ENCODE measurements at regions not wholly inside any gene's neighbourhood (a gene's known extent, or its start where the extent isn't known, plus 50 kb on each side); places are given as distances from the start of the nearest gene placed in this dataset.
A peak's percentile ranks its signal among the peaks of the same experiment; 100 is the strongest.

DNA sequence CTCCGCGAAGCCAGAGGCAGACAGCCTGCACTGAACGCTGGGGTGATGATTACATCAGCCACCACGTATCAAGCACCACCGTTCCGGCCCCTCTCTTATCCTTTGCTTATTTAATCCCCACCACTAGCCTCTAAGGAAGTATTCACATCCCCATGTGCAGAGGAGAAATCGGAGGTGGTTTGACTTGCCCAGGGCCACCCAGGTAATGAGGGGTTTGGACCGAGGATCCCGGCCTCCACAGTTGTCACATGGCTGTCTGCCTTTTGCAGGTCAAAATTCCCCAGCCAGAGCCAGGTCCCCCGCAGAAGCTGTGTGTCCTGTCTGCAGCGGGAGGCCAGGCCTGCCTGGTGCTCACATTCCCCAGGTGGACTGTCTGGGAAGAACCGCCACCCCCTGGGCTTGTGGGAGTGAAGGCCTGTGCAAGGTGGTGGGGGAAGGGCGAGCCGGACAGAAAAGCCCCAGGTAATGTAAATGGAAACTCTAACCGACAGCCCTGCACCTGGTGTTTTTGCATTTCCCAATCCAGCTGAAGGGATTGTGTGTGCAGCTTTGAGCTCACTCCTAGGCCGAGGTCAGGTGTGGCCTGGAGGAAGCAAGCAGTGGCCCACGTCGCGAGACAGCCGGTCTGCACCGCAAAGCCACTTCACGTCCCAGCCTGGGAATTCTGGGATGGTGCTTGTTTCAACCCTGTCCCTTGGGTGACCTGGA is 108.5 kb upstream of the ID2 start:
- DNase-seq (ENCODE audit: low spot score), result peak; percentile 47

DNA sequence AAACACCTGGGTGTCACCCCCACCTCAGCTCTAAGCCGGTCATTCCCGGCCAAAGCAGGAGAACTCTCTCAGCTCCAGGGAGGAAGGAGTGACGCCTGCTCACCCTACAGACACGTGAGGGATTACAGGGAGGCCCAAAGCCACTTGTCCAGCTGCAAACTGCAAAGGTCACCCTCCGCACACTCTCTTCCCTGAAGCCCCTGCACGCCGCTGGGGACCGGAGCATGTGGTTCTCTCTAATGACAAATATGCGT is 108.0 kb upstream of the ID2 start:
- DNase-seq (ENCODE audit: low spot score), result peak; percentile 43

DNA sequence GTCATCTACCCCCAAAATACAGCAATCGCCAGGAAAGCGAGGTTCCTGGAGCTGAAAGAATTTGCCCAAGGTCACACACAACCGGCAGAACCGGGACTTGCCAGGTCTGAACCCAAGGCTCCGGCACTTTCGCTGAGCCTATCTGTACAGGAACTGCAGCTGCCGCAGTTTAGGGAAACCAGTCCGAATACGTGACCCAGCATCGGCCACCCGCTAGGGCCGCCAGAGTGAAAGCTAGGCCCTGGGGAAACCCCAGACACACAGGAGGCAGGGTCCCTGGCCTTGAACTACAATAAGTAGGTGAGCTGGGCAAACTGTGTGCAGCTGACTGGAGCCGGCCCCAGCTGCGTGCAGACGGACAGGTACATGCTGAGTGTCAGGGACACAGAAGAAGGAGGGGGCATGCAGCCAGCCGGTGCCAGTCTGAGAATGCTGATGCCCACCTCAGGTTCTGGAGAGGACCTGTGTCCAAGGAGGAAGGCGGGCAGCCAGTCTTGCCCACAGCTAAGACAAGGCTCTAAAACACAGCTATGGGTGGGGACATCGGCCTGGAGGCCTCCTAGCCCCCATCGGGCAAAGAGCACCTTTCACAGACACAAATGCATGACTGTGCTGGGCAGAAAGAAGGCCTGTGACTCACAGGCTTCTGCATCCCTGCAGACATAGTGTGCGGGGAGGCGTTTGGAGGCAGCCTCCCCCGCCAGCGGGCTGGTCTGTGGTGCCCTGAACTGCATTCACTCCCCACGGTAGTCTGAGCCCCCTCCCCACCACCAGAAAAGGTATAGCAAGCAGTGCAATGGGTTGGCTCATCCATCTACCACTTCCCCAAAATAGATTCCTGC is 107.4 kb upstream of the ID2 start:
- DNase-seq (ENCODE audit: low spot score), result peak; percentile 73

DNA sequence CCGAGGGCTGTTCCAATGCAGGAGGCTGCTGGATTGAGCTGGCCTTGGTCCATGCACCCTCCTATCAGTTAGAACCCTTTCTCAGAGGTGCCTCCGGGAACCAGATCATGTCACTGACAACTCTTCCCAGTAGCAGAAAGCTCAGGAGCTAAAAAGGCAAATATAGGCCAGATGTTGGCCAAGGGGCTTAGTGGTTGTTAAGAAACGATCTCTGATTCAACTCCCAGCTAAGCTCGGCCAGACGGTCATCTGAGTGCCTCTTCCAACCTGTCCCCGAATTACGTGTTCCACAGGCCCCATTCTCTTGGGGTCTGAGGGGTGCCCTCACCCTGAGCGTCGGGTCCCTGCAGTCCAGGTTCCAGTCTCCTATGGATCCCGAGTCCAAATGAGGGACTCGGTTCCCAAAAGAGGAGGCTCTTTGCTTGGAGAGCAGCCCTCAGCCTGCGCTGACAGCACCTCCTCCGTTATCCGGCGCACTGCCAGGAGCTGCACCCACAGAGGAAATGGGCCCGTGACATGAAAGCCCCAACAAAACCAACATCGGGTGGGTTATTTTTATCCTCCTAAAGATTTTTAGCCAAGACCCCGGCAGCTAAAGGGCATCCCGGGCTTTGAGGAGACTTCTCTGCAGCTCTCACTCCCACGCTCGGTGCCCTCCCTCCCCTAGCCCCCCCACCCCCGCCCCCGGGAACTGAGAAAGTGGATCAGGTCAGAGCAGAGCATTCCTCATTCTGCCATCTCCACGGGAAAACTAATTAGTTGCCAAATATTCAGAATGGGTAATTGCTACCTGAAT is 106.6 kb upstream of the ID2 start:
- no peak for DNase-seq (ENCODE audit: low spot score)

DNA sequence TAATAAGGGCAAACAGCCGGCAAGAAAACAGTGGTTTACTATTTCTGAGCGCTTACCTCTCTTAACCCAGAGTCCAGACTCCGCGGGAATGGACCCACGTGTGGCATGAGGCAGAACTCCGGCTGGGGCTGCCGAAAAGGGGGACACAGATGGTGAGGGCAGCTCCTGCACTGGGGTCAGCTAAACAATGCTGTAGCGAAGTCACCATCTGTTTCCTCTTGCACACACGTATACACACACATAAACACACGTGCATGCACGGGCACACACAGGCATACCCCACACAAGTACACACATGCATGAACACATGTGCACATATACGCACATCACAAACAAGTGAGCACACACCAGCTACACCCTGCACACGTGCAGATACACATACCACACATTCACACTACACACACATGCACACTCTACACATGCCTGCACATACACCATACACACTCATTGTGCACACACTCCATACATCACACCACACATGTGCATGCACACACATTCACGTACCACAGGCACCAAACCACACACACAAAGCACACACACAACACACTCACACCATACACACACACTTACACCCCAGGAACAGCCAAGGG is 105.9 kb upstream of the ID2 start:
- no peak for DNase-seq (ENCODE audit: low spot score)

DNA sequence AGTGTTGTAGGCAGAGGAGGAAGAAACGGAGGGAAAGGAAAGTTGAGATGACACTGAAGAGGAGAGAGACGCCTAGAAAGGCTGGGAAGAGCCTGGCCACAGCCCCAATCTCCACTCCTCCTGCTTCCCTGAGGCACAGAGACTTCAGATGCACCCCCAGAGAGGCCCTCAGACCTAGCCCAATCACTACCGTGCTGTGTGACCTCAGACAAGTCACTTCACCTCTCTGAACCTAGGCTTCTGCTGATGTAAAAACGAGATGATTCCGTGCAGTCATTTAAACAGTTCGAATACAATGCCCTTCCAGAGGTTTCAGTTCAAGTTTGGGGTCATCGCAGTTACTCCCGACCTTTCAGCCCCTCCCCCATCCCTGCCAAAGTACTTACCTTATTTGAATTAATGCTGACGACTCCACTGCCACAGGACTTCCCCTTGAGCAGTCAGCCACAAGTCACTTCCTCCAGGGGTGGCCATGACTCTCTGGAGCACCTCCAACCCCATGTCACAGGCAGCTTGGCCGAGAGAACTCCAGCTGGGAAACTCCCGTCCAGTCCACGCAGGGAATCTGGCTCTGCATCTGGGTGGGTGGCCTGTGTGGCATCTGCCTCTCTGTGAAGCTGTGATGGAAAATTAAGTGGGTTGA is 105.2 kb upstream of the ID2 start:
- peak; percentile 62 for DNase-seq (ENCODE audit: low spot score)

DNA sequence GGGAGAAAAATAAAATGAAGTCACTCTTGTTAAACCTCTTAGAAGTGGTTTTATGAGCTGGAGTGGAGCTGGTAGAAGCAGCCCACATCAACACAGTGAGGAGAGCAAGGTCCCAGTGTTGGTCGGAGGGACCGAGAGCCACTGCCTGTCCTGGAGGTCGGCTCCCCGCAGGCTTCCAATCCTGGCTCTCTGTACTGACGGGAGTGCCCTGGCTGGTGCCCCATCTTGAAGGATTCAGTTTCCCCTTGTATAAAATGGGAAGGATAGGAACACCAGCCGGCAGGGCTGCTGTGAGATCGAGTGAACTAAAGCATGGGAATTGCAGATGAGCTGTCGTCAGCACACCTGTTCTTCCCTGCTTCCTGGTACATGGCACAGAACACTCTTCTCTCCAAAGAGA is 104.3 kb upstream of the ID2 start:
- DNase-seq (ENCODE audit: low spot score), result no peak

DNA sequence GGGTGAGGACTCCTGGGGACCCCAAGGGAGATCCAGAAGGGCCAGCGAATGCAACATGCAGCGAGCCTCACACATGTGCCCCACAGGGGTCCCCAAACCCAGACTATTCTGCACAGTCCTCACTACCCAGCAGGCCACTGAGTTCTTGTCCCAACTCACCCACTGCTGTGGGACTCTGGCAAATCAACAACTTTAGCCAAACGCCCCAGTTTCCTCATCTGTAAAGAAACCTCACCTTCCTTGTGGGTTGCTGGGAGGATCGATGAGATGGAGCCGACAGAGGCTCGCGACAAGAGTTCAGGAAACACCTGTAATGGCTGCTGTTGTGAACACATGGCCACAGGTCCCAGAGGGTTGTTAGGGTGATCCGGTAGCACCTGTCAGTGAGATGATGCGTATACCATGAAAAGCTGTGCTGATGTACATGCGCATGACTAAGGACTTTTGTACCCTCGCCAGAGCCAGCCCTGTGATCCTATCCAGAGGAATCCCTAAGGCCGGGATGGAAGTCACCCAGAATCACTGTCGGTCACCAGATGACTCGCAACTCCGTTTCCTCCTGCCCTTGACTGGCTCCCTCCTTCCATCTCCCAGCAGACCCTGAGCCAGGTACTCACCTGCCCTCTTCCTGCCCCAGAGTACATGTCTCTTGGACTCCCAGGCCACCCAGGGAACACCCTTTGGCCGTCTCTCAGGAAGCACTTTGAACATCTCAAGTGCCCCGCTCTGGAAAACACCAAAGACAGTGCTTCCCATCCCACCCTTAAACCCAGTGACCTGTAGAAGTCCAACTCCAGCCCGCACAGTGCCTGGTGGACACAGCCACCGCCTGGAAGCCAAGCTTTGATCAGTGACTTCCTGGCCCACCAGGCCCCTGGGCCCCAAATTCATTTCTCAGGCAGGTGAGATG is 103.3 kb upstream of the ID2 start:
- peak; percentile 72 for DNase-seq (ENCODE audit: low spot score)

DNA sequence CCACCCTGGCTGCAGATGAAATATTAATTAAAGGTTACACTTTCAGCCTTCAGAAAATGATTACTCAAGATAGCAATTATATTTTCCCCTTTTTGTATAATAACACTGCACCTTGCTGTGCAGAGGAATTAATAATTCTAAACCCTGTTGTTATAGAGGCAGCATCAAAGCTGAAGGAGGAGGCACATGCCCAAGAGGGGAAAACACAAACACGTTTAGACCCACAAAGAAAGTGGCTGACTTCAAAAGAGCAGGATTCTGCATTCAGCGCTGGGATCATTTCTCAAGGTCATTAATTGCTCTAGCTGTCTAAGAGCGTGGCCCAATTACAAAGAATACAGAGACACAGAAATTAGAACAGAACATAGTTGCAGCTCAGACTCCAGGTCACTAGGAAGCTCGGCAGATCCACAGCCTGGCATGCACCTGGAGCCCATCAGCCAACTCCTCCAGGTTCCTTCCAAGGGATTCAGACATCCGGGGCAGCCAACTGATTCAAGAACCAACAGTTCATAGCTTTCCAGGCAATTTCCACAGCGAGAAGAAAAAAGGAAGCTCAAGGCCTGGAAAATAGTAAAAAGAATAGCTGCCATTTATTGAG is 102.3 kb upstream of the ID2 start:
- no peak for DNase-seq (ENCODE audit: low spot score)

DNA sequence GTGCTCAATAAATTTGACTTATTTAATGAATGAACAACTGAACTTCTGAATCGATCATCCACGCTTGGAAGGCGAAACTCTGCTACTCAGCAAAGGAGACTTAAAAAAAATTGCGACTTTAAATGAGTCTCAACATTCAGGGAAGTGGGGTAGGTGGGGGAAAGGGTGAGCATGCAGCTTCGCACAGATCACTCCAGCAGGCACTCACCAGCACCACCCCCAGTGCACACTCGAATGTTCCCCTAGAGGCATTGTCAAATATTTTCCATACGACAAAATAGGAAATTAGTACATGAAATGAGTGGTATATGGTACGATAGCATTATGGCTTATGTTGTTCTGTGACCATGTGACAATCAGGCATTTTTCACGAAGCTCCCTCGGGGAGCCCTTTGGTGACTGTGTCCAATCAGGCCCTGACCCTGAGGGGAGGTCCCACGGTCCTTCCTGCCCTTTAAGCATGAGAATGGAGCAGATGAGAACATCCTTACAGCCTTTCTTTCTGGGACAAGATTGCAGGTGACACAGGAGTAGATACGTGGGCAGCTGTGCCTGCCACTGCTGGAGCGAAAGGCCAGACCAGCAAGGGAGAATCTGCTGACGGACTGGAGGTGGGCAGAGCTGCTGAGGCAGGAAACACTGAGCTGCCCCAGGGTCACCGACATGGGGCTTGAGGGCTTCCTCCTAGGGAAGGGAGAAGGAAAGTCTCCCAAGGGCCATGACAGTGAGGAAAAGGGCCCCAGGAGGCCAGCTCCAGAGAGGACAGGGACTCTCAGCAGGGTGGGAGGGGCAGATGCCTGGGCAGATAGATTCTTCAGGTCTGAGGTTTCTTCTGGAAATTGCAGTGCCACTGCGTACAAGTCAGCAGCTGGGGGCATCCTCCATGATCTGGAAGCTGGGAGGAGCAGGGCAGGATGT is 101.3 kb upstream of the ID2 start:
- DNase-seq (ENCODE audit: low spot score), result no peak

DNA sequence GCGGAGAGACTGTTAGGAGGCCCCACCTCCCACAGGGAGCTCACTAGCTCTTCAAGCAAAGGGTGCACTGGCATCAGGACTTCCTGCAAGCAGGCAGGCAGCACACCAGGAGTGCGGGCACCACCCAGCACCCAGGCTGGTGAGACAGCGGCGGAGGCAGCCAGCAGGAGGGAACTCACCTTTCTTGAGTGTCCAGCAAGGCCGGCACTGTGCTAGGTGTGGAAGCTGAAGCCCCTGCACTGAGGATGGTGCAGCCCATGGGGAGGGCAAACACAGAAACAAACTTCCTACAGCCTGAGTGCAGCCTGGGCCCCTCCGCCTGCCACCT is 100.7 kb upstream of the ID2 start:
- no peak for DNase-seq (ENCODE audit: low spot score)

DNA sequence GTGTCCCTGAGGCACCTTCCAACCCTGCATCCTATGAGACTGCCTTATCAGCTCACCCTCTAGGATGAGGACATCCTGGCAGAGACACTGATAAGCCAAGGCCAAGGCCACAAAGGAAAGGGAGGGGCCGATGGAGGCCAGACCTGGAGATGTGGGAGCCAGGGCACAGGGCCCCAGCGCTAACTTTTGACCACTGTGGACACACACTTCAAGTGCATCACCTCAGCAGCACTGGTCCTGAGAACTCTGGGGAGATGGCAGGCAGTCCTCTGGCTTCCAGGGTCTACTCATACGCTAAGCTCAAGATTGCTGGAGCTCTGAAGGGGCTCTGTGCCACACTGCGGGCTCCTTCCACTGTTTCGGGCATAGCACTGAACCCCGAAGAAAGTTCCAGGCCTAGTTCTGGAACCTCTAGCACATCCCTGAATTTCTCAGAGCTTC is 100.2 kb upstream of the ID2 start:
- DNase-seq (ENCODE audit: low spot score), result no peak

DNA sequence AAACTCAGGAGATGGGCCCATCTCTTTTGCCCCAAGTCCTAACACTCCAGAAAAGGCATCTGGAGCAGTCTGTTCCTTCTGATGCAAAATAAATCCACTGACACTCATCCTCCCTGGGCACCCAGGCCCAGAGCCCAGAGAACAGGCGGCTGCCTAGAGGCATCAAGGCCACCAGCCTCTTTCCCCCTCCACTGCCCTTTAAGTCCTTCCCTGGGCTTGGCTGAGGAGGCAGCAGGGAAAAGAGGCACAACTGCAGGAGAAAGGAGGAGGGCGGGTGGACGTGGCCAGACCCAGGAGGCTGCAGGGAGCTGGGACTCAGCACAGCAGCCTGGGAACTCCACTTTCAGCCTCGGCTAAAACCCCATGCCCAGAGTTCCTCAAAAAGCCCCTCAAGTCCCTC is 99.7 kb upstream of the ID2 start:
- DNase-seq (ENCODE audit: low spot score), result no peak

DNA sequence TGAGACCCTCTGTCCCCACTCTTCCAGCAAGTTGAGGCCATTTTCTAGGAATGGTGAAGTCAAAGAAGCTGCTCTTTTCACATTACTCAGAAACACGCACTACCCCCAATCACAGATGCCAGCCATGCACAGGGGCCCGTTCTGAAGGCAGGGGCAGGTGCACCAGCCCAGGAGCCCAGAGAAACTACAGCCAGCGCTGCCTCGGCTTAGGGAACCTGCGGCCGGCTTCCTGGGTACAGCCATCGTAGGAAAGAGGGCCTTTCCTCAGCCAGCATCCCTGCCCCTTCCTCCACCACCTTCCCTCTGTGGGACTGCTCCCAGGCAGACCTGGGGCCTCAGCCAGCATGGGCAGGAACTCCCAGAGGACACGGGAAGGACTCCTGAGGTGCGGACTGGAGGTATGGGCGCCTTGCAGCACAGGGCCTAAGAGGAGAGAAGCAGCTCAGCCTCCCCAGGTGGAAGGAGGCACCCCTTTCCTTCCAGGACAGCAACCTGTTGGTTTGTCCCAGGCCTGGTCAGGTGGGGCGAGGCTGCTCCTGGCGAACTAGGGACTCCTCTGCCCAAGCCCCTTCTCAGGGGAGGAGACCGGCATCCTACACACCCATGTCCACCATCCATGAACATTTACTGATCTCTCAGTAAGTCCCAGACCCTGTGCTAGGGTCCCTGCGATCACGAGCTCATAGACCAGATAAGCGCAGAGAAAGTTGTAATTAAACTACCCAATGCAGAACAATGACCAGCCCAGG is 99.0 kb upstream of the ID2 start:
- no peak for DNase-seq (ENCODE audit: low spot score)

DNA sequence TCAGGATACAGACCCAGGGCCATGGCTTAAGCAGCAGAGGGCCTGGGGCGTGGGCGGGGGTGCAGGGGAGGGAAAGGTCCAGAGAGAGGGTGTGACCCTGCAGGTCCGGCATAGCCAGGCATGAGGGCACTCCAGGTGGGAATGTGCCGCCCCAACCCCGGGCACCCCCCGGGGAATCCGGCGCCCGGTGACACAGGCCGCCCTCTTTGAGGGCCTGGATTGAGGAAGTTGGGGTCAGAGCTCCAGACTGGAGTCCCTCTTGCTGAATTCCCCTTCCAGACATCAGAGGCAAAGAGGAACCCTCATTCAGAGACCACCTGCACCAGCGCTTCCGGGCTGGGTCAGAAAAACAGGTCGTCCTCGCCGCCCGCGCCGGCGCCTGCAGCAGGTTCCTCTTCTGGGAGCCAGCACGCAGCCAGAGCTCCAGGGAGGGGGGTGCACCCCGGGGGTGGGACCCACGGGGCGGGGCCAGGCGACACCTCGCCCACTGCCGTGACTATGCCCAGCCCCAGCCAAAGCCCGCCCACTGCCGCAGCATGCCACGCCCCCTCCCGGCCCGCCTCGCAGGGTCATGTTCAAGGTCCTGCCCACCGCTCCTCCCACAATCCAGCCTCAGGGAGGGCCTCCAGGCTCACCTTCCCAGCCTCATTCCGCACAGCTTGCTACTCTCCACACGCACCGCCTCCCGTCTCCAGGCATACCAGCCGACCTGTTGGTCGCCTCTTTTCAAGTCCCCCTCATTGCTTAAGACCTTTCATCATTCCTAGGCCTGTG is 98.3 kb upstream of the ID2 start:
- peak; percentile 96 for DNase-seq (ENCODE audit: low spot score)

DNA sequence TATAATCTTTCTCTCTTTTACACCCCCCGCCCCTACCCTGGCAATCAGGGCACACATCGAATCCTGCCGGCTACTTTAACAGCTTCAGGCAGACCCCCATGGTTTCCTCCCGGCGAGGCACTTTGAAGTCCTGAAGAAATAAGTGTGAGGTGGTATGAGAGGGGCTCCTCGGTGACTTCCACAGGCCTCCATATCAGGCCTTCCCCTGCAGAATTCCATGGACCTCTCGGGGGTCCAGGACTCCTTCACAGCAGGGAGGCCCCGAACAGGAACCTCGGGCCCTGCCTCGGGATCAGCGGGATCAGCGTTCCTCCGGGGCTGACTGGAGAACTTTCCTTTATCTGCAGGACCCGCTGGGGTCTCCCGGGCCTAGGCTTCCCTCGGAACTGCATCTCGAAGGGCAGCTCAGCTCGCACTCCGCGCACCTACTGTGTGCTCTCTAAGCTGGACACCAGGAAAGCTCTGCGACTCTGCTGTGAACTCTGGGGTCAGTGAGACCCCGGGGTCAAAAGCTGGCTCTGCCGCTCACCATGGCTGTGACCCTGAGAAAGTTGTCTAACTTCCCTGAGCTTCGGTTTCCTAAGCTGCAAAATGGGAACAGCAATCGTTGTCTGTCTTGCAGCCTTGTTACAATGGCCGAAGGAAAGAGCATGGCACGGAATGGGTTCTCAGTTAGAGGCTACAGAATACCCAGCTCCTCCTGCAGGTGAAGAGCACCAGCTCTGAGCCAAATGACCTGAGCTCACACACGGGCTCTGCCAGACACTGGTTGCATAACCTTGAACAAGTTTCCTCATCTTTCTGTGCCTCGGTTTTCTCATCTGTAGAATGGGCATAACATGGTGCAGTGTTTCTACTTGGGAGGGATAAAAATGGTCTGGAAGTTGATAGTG is 97.4 kb upstream of the ID2 start:
- no peak for DNase-seq (ENCODE audit: low spot score)

DNA sequence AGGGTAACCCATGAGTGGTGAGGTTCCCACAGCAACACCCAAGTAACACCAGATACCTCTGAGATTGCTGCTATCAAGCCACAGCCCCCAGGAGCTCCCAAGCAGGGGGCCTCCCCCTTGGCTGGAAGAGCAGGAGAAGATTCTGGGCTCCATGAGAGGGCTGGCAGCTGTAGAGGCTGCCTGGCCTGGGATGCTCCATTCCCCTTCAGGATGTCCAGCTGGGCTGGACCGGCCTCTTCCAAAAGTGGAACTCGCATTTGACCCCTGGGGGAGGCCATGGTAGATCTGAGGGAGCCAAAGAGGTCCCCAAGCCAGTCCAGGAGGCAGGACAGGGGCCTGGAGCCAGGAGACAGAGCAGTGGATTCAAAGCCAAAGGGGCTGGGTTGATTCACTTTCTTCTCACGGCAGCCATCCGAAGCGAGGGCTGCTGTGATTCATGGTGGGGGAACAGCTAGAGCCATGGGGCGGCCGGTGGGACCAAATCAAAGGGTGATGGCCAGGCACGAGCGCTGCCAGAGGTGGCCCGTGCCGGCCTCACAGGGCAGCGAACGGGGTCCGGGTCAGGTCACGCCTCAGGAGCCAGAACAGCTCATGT is 95.3 kb upstream of the ID2 start:
- no peak for DNase-seq (ENCODE audit: low spot score)
